B cell (primary cell): ENCODE measurements at regions not wholly inside any gene's neighbourhood (a gene's known extent, or its start where the extent isn't known, plus 50 kb on each side); places are given as distances from the start of the nearest gene placed in this dataset.

ENCODE experiments used
- ATAC-seq: fragments of 200-7000 bp; cut with Tn5 transposase; one replicate; pipeline ENCODE4 v1.10.0; 2021; ENCODE audit warnings: low read depth, mild to moderate bottlenecking, moderate number of reproducible peaks, moderate library complexity
- CTCF ChIA-PET: fragments of 350-600 bp; sonication (Branson Sonifier 250); formaldehyde crosslinking; loops from one replicate; lab custom pipeline; 2021; ENCODE audit warnings: antibody characterized with exemption, inconsistent platforms; lab: Charles Lee
- POLR2A ChIA-PET: fragments of 350-600 bp; sonication (Branson Sonifier 250); formaldehyde crosslinking; loops from one replicate; lab custom pipeline; 2021; ENCODE audit warnings: antibody characterized with exemption; lab: Charles Lee
- DNase-seq: peaks from one replicate; pipeline ENCODE4 v3.0.0; 2013
- H2AFZ ChIP-seq: 2 replicates; pipeline ENCODE4 v1.6.1; 2012; ENCODE audit warnings: mild to moderate bottlenecking, low read depth, low read length; ENCODE audit not compliant: insufficient read depth, poor library complexity, severe bottlenecking
- H3K27ac ChIP-seq, 2 donors: 1 replicate in 1 of 2; 2 replicates in 1 of 2; pipeline ENCODE4 v1.5.1; 2012 to 2013; ENCODE audit warnings: low read length in 2 of 2, mild to moderate bottlenecking in 2 of 2, moderate library complexity in 1 of 2
- H3K27me3 ChIP-seq, 4 experiments: fragments of 200-600 bp in 1 of 4; sonication (generic) in 1 of 4; replicated peaks in 1 of 4; 1 replicate in 2 of 4; 2 replicates in 2 of 4; pipeline versions ENCODE4 v1.6.1 to v1.7.0; 2013 to 2016; ENCODE audit warnings: low read length in 3 of 4, mild to moderate bottlenecking in 2 of 4, mixed read lengths in 1 of 4, moderate library complexity in 1 of 4; ENCODE audit not compliant: insufficient read depth in 4 of 4, control insufficient read depth in 3 of 4; ENCODE audit errors: control extremely low read depth in 1 of 4
- H3K36me3 ChIP-seq, 2 experiments: replicated peaks in 1 of 2; 1 replicate in 1 of 2; 2 replicates in 1 of 2; pipeline versions ENCODE4 v1.6.1 to v1.7.1; 2013; ENCODE audit warnings: low read length in 1 of 2; ENCODE audit not compliant: insufficient read depth in 2 of 2, control insufficient read depth in 1 of 2; ENCODE audit errors: control extremely low read depth in 1 of 2, extremely low read depth in 1 of 2
- H3K4me1 ChIP-seq, 2 donors: fragments of 200-600 bp in 1 of 2; sonication (generic) in 1 of 2; 1 replicate in 1 of 2; 2 replicates in 1 of 2; pipeline versions ENCODE4 v1.5.1 to v1.6.1; 2013 to 2017; ENCODE audit warnings: low read length in 2 of 2; ENCODE audit not compliant: control insufficient read depth in 2 of 2, insufficient read depth in 2 of 2
- H3K4me2 ChIP-seq: replicated peaks from 2 replicates; pipeline ENCODE3; 2012; ENCODE audit warnings: mild to moderate bottlenecking, low read depth, low read length; ENCODE audit not compliant: poor library complexity, severe bottlenecking
- H3K4me3 ChIP-seq, 5 experiments: fragments of 200-600 bp in 1 of 5; sonication (generic) in 1 of 5; 1 replicate in 3 of 5; 2 replicates in 2 of 5; pipeline versions ENCODE4 v1.5.1 to v1.7.0; 2011 to 2016; ENCODE audit warnings: low read length in 4 of 5, mild to moderate bottlenecking in 4 of 5, low read depth in 2 of 5, control low read depth in 1 of 5, moderate library complexity in 1 of 5; ENCODE audit not compliant: insufficient read depth in 1 of 5; ENCODE audit errors: control extremely low read depth in 1 of 5, extremely low read depth in 1 of 5
- H3K79me2 ChIP-seq: fragments of 200-600 bp; sonication (generic); one replicate; pipeline ENCODE4 v1.6.0; 2016; ENCODE audit warnings: low read length; ENCODE audit not compliant: control insufficient read depth, insufficient read depth
- H3K9ac ChIP-seq: fragments of 200-600 bp; sonication (generic); 2 replicates; pipeline ENCODE4 v1.6.1; 2017; ENCODE audit warnings: mild to moderate bottlenecking, low read length, moderate library complexity
- H3K9me3 ChIP-seq, 3 donors: one replicate each; pipeline versions ENCODE4 v1.6.1 to v1.7.1; 2013; ENCODE audit warnings: low read length in 2 of 3; ENCODE audit not compliant: control insufficient read depth in 2 of 3, insufficient read depth in 1 of 3; ENCODE audit errors: control extremely low read depth in 1 of 3
- H4K20me1 ChIP-seq: 2 replicates; pipeline ENCODE4 v1.6.0; 2012; ENCODE audit warnings: mild to moderate bottlenecking, low read length; ENCODE audit not compliant: insufficient read depth, control insufficient read depth, poor library complexity, severe bottlenecking
- H3K27ac Mint-ChIP-seq: one replicate; pipeline ENCODE4 v1.8.0; 2021; ENCODE audit warnings: mixed read lengths
- H3K27me3 Mint-ChIP-seq: one replicate; pipeline ENCODE4 v1.8.0; 2021; ENCODE audit warnings: mixed read lengths
- H3K4me1 Mint-ChIP-seq: one replicate; pipeline ENCODE4 v1.8.0; 2021; ENCODE audit warnings: mixed read lengths
- H3K4me3 Mint-ChIP-seq: one replicate; pipeline ENCODE4 v1.8.0; 2021; ENCODE audit warnings: mixed read lengths
- H3K9me3 Mint-ChIP-seq: one replicate; pipeline ENCODE4 v1.8.0; 2022; ENCODE audit warnings: mixed read lengths; ENCODE audit not compliant: insufficient read depth
- CTCF ChIP-seq: fragments of 200-600 bp; IDR thresholded peaks from one replicate; pipeline ENCODE4 v1.8.0; 2022; ENCODE audit warnings: antibody characterized with exemption, mild to moderate bottlenecking
- EZH2 ChIP-seq: IDR thresholded peaks from 2 replicates; pipeline ENCODE4 v1.6.1; 2012; ENCODE audit warnings: borderline replicate concordance, low read depth, mild to moderate bottlenecking, moderate library complexity, low read length; ENCODE audit not compliant: insufficient read depth, poor library complexity, severe bottlenecking
- WGBS: methylation state at CpG from one replicate; pipeline ENCODE4 v1.1.5; 2013; ENCODE audit warnings: missing lambda C conversion rate; ENCODE audit not compliant: insufficient coverage; 5-methylcytosine and 5-hydroxymethylcytosine counted together
- intact Hi-C: fragments of 100-400 bp; cut with micrococcal nuclease; formaldehyde crosslinking; loops from one replicate; pipeline ENCODE4 v1.10.0; 2022

DNA sequence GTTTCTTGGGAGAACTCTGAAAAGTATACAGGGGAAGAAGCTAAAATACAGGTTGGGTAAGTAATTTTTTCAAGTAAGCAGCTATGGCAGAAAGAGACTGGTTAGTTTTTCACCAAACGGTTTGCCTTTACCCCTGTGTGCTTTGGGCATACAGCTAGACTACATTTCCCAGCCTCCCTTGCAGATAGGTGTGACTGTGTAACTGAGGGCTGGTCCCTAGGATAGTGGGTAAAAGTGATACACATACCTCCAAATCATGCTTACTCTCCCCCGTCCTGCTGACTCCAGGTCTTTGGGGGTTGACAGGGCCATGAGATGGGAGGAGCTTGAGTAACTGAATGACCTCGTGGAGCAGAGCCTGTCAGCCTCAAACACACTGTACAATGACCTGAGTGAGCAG, 208.6 kb upstream of the GDNF start:
- H3K4me2 ChIP-seq = no peak overlapping the region
- no peaks in the 10 kb centered on the region for H3K79me2 ChIP-seq
- ATAC-seq (no peak), DNase-seq (no peak)
- Mint-ChIP-seq H3K4me1 (no peaks in the 10 kb centered on the region), H3K4me3 (no peak overlapping the region), H3K27me3 (peaks cover 2% of the 10 kb centered on the region), H3K9me3 (no peaks in the 10 kb centered on the region), H3K27ac (no peak overlapping the region)
- intact Hi-C loops = no loop called here
- no peak overlapping the region for H3K9ac ChIP-seq
- H3K4me3 ChIP-seq = no peak overlapping the region
- TF ChIP-seq EZH2 = no peak
- TF ChIP-seq CTCF = no peak
- H3K4me1 ChIP-seq = no peaks in the 10 kb centered on the region
- no CpG with 5 or more reads among the region's 3 CpGs for WGBS
- H4K20me1 ChIP-seq = no peaks in the 10 kb centered on the region
- H3K36me3 ChIP-seq = no peaks in the 10 kb centered on the region
- ChIA-PET POLR2A (no interaction called here), CTCF (no interaction called here)
- H2AFZ ChIP-seq = no peak overlapping the region
- H3K9me3 ChIP-seq = peaks cover 0 to 2% (median 0%) of the 10 kb centered on the region in 3 donors
- no peak overlapping the region for H3K27ac ChIP-seq
- no peaks in the 10 kb centered on the region for H3K27me3 ChIP-seq

DNA sequence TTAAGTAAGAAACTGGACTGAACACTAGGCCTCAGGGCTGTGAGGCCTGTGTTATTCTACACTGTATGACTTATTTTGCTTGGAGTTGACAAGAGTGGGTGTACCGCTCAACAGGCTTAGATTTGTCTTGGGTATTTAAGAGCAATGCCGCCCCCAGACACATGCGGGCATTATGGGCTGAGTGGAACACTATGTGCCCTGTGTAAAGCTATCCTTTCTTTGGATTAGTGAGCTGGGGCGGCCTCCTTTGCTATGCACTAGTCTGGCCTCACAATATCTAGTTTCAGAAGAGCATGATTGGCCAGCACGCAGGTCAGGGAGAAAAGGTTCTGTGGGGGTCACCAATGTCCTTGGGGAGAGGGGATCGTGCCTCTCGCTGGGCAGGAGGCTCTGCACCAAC, 206.3 kb upstream of the GDNF start:
- POLR2A ChIA-PET = no interaction called here
- no peak overlapping the region for H3K4me3 Mint-ChIP-seq

More for the DNA sequence above, 206.3 kb upstream of the GDNF start:
- H3K4me1 Mint-ChIP-seq = no peaks in the 10 kb centered on the region
- Histone ChIP-seq H3K36me3 (no peaks in the 10 kb centered on the region), H3K27me3 (no peaks in the 10 kb centered on the region), H3K9ac (no peak overlapping the region), H3K79me2 (no peaks in the 10 kb centered on the region), H4K20me1 (no peaks in the 10 kb centered on the region), H3K4me2 (no peak overlapping the region), H3K4me1 (no peaks in the 10 kb centered on the region), H3K27ac (no peak overlapping the region), H3K9me3 (peaks cover 0 to 2% (median 0%) of the 10 kb centered on the region in 3 donors), H2AFZ (no peak overlapping the region), H3K4me3 (no peak overlapping the region)
- no peaks in the 10 kb centered on the region for H3K9me3 Mint-ChIP-seq
- TF ChIP-seq EZH2 (no peak), CTCF (no peak)
- H3K27me3 Mint-ChIP-seq = peaks cover 8% of the 10 kb centered on the region
- 70% methylated on average over 2 of the region's 7 CpGs for WGBS
- ATAC-seq (no peak), DNase-seq (no peak)
- no peak overlapping the region for H3K27ac Mint-ChIP-seq
- CTCF ChIA-PET = no interaction called here
- intact Hi-C loops = no loop called here
